H1 (cell line): ENCODE measurements at regions not wholly inside any gene's neighbourhood (a gene's known extent, or its start where the extent isn't known, plus 50 kb on each side); places are given as distances from the start of the nearest gene placed in this dataset.

Source experiments
- CTCF ChIA-PET: fragments of 300-600 bp; sonication (Branson Sonifier 250); formaldehyde crosslinking; loops from one replicate; lab custom pipeline; 2021; ENCODE audit not compliant: partially characterized antibody; lab: Charles Lee
- POLR2A ChIA-PET: fragments of 300-600 bp; sonication (Branson Sonifier 250); formaldehyde crosslinking; loops from one replicate; lab custom pipeline; 2021; ENCODE audit warnings: inconsistent platforms; ENCODE audit not compliant: partially characterized antibody; lab: Charles Lee
- DNase-seq, 2 experiments: peaks; one replicate each; pipeline versions ENCODE4 v3.0.0 to v3.0.0-alpha.2; 2010 to 2022; ENCODE audit warnings: low spot score in 2 of 2, low read depth in 1 of 2, mixed read lengths in 1 of 2
- FAIRE-seq: peaks from 2 replicates; lab custom pipeline; 2011; peaks lifted over from hg19 to GRCh38; lab: Jason Lieb, UNC
- H2AFZ ChIP-seq: 2 replicates; pipeline ENCODE4 v1.8.1; 2012; ENCODE audit warnings: low read length, inconsistent platforms
- H2AK5ac ChIP-seq: 2 replicates; pipeline ENCODE4 v1.6.1; 2013; ENCODE audit warnings: low read depth, low read length
- H2BK120ac ChIP-seq: replicated peaks from 2 replicates; pipeline ENCODE3; 2013; ENCODE audit warnings: low read depth, low read length, inconsistent platforms
- H2BK12ac ChIP-seq: 2 replicates; pipeline ENCODE4 v1.6.1; 2013; ENCODE audit warnings: low read depth, low read length
- H2BK15ac ChIP-seq: 2 replicates; pipeline ENCODE4 v1.6.1; 2013; ENCODE audit warnings: low read length
- H2BK20ac ChIP-seq: 2 replicates; pipeline ENCODE4 v1.6.1; 2013; ENCODE audit warnings: low read length
- H2BK5ac ChIP-seq: 2 replicates; pipeline ENCODE4 v1.6.1; 2013; ENCODE audit warnings: low read depth, low read length
- H3K14ac ChIP-seq: 2 replicates; pipeline ENCODE4 v1.6.1; 2013; ENCODE audit warnings: inconsistent platforms; ENCODE audit not compliant: insufficient read length
- H3K18ac ChIP-seq: 2 replicates; pipeline ENCODE4 v1.6.1; 2013; ENCODE audit warnings: low read length; ENCODE audit errors: extremely low read depth
- H3K23ac ChIP-seq: 2 replicates; pipeline ENCODE4 v1.6.1; 2013; ENCODE audit warnings: inconsistent platforms; ENCODE audit not compliant: insufficient read length
- H3K23me2 ChIP-seq: 2 replicates; pipeline ENCODE4 v1.6.1; 2013; ENCODE audit warnings: low read depth, low read length
- H3K27ac ChIP-seq: 2 replicates; pipeline ENCODE4 v1.6.1; 2011; ENCODE audit warnings: low read depth, low read length, inconsistent platforms
- H3K27me3 ChIP-seq, 4 experiments: replicated peaks in 1 of 4; 1 replicate in 1 of 4; 2 replicates in 3 of 4; pipeline versions ENCODE4 v1.6.1 to v1.8.1; 2011 to 2013; ENCODE audit warnings: low read length in 3 of 4, mild to moderate bottlenecking in 3 of 4, inconsistent platforms in 2 of 4, mixed read lengths in 2 of 4, moderate library complexity in 1 of 4; ENCODE audit not compliant: control insufficient read depth in 3 of 4, insufficient read depth in 3 of 4; ENCODE audit errors: extremely low read depth in 1 of 4
- H3K36me3 ChIP-seq, 4 experiments: 2 replicates each; pipeline versions ENCODE4 v1.6.1 to v1.8.1; 2011 to 2013; ENCODE audit warnings: mild to moderate bottlenecking in 4 of 4, low read length in 3 of 4, moderate library complexity in 2 of 4, control low read depth in 1 of 4, inconsistent platforms in 1 of 4; ENCODE audit not compliant: insufficient read depth in 4 of 4, control insufficient read depth in 2 of 4
- H3K4ac ChIP-seq: replicated peaks from 2 replicates; pipeline ENCODE3; 2013; ENCODE audit warnings: low read length, low read depth, mixed read lengths, inconsistent platforms; ENCODE audit not compliant: insufficient read length
- H3K4me1 ChIP-seq, 4 experiments: replicated peaks in 1 of 4; 1 replicate in 1 of 4; 2 replicates in 3 of 4; pipeline versions ENCODE4 v1.6.1 to v1.8.1; 2011 to 2013; ENCODE audit warnings: low read length in 3 of 4, inconsistent platforms in 2 of 4, mixed read lengths in 1 of 4; ENCODE audit not compliant: insufficient read depth in 4 of 4, control insufficient read depth in 3 of 4
- H3K4me2 ChIP-seq, 2 experiments: 2 replicates each; pipeline versions ENCODE4 v1.6.1 to v1.8.1; 2011 to 2013; ENCODE audit warnings: low read depth in 2 of 2, low read length in 2 of 2, control low read depth in 1 of 2, inconsistent platforms in 1 of 2, mild to moderate bottlenecking in 1 of 2; ENCODE audit not compliant: insufficient read depth in 1 of 2
- H3K4me3 ChIP-seq, 4 experiments: fragments of 200-600, 300-600 bp in 1 of 4; sonication (generic), shearing (Covaris generic), sonication (Bioruptor Twin) in 1 of 4; 2 replicates each; pipeline versions ENCODE4 v1.5.1 to v1.8.1; 2011 to 2016; ENCODE audit warnings: low read length in 4 of 4, low read depth in 3 of 4, control low read depth in 2 of 4, inconsistent platforms in 2 of 4, mild to moderate bottlenecking in 2 of 4, mixed read lengths in 1 of 4, moderate library complexity in 1 of 4; ENCODE audit not compliant: insufficient read depth in 2 of 4; ENCODE audit errors: extremely low read depth in 1 of 4
- H3K56ac ChIP-seq: replicated peaks from 2 replicates; pipeline ENCODE3; 2013; ENCODE audit warnings: low read depth, mild to moderate bottlenecking, mixed read lengths, low read length, inconsistent platforms; ENCODE audit not compliant: insufficient read length
- H3K79me1 ChIP-seq: 2 replicates; pipeline ENCODE4 v1.6.1; 2013; ENCODE audit warnings: low read depth, low read length, control low read depth
- H3K79me2 ChIP-seq, 2 experiments: 2 replicates each; pipeline versions ENCODE4 v1.6.1 to v1.8.1; 2012 to 2013; ENCODE audit warnings: low read length in 2 of 2, mild to moderate bottlenecking in 2 of 2, inconsistent platforms in 1 of 2; ENCODE audit not compliant: insufficient read depth in 2 of 2, control insufficient read depth in 1 of 2
- H3K9ac ChIP-seq, 4 experiments: replicated peaks in 1 of 4; 1 replicate in 1 of 4; 2 replicates in 3 of 4; pipeline versions ENCODE4 v1.6.1 to v1.8.1; 2011 to 2013; ENCODE audit warnings: low read depth in 3 of 4, low read length in 3 of 4, control low read depth in 2 of 4, mild to moderate bottlenecking in 2 of 4, moderate library complexity in 2 of 4, inconsistent platforms in 1 of 4; ENCODE audit errors: extremely low read depth in 1 of 4
- H3K9me3 ChIP-seq, 2 experiments: 2 replicates each; pipeline versions ENCODE4 v1.6.1 to v1.8.1; 2012 to 2013; ENCODE audit warnings: mild to moderate bottlenecking in 2 of 2, moderate library complexity in 2 of 2, control low read depth in 1 of 2, inconsistent platforms in 1 of 2, low read depth in 1 of 2, low read length in 1 of 2, mixed read lengths in 1 of 2; ENCODE audit not compliant: insufficient read depth in 2 of 2
- H4K20me1 ChIP-seq, 2 experiments: replicated peaks in 1 of 2; 2 replicates each; pipeline versions ENCODE3 to v1.8.1; 2011 to 2013; ENCODE audit warnings: inconsistent platforms in 2 of 2, low read length in 2 of 2, mild to moderate bottlenecking in 1 of 2; ENCODE audit not compliant: insufficient read depth in 2 of 2, control insufficient read depth in 1 of 2
- H4K5ac ChIP-seq: 2 replicates; pipeline ENCODE4 v1.6.1; 2013; ENCODE audit warnings: low read length, low read depth, mixed read lengths, inconsistent platforms; ENCODE audit not compliant: insufficient read length
- H4K8ac ChIP-seq: 2 replicates; pipeline ENCODE4 v1.8.0; 2013; ENCODE audit warnings: mild to moderate bottlenecking, moderate library complexity, low read length, inconsistent platforms; ENCODE audit not compliant: insufficient read depth; ENCODE audit errors: extremely low read depth
- H4K91ac ChIP-seq: replicated peaks from 2 replicates; pipeline ENCODE3; 2013; ENCODE audit warnings: low read length, mixed read lengths, inconsistent platforms; ENCODE audit not compliant: insufficient read length
- EZH2 ChIP-seq: fragments of 200-600 bp; sonication (generic); IDR thresholded peaks from 2 replicates; pipeline ENCODE4 v1.7.1; 2012; ENCODE audit warnings: low read depth, mild to moderate bottlenecking, moderate library complexity, low read length, inconsistent platforms; ENCODE audit not compliant: severe bottlenecking
- SP2 ChIP-seq: IDR thresholded peaks from 2 replicates; pipeline ENCODE4 v1.6.1; 2012; ENCODE audit warnings: mild to moderate bottlenecking, low read length, inconsistent platforms
- WGBS, 2 experiments: shearing (Covaris generic) in 1 of 2; methylation state at CpG; one replicate each; pipeline versions ENCODE4 v1.1.6 to v1.1.7; 2013 to 2015; ENCODE audit warnings: low lambda C conversion rate in 2 of 2, mixed read lengths in 2 of 2, inconsistent platforms in 1 of 2, low coverage in 1 of 2, missing lambda C conversion rate in 1 of 2; ENCODE audit not compliant: insufficient replicate concordance in 2 of 2, insufficient coverage in 1 of 2, insufficient read length in 1 of 2; ENCODE audit errors: extremely low coverage in 1 of 2, missing lambda C conversion rate in 1 of 2; 5-methylcytosine and 5-hydroxymethylcytosine counted together

DNA sequence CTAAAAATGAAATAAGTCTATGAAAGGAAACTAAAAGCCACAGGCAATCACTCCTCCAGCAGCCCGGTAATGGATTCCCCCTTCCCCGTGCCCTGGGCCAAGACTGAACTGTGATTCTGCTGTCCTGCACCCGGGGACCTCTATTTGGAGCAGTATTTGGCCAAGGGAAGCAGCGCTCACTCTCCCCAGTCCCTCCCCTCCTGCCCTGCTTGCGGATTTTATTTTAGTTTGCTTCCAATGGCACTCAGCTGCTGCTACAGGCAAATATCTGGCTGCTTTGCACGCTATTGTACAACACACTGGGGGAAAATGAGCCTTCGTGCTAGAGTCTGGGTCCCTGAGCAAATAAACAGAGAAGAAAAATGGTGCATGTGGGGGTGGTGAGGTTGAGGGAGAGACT is 975.7 kb upstream of the RBFOX1 start:
- Histone ChIP-seq H2BK5ac (no peak overlapping the region), H3K36me3 (no peaks in the 10 kb centered on the region), H4K20me1 (no peaks in the 10 kb centered on the region), H2BK15ac (no peak overlapping the region), H3K18ac (peak overlapping the region; percentile 12; the same call in 1 of the 2 replicates), H4K8ac (0 out of 2 replicates have a peak overlapping the region, but pooled peaks have one; percentile 4), H4K91ac (no peak overlapping the region), H2AK5ac (no peak overlapping the region), H2BK120ac (no peak overlapping the region), H3K4me1 (peaks cover 0 to 8% (median 5%) of the 10 kb centered on the region in 4 experiments; a peak in 6 of 7 replicates), H3K4me3 (no peak overlapping the region), H2BK20ac (peak overlapping the region; percentile 55; the same call in 1 of the 2 replicates), H3K9me3 (no peaks in the 10 kb centered on the region), H3K79me2 (no peaks in the 10 kb centered on the region), H3K56ac (no peak overlapping the region), H3K9ac (peak overlapping the region in 1 of 4 experiments; percentile 16; a peak in 1 of 7 replicates), H3K4ac (no peak overlapping the region), H3K23ac (no peak overlapping the region), H4K5ac (no peak overlapping the region), H3K14ac (no peak overlapping the region), H2AFZ (peak overlapping the region; percentile 28; the same call in 1 of the 2 replicates), H3K23me2 (no peaks in the 10 kb centered on the region), H3K27ac (no peak overlapping the region), H3K27me3 (no peaks in the 10 kb centered on the region), H3K4me2 (no peak overlapping the region; a peak in 1 of 4 replicates), H2BK12ac (peak overlapping the region; percentile 2; the same call in 1 of the 2 replicates), H3K79me1 (no peaks in the 10 kb centered on the region)
- 61% methylated on average over 7 of the region's 7 CpGs; no CpG with 5 or more reads in 1 of the 2 experiments for WGBS, 2 experiments
- CTCF ChIA-PET, result interaction anchor here (1.0 to 2.1 kb wide), 2 partner anchors 12 to 191 kb away, joined by 3 to 7 read pairs; no protein-coding TSS in a partner anchor
- DNase-seq (no peak), FAIRE-seq (no peak)
- TF ChIP-seq EZH2, result no peak
- TF ChIP-seq SP2, result no peak
- POLR2A ChIA-PET, result no interaction called here
